ENCODE measurements at regions not wholly inside any gene's neighbourhood (a gene's known extent, or its start where the extent isn't known, plus 50 kb on each side); places are given as distances from the start of the nearest gene placed in this dataset.

DNA sequence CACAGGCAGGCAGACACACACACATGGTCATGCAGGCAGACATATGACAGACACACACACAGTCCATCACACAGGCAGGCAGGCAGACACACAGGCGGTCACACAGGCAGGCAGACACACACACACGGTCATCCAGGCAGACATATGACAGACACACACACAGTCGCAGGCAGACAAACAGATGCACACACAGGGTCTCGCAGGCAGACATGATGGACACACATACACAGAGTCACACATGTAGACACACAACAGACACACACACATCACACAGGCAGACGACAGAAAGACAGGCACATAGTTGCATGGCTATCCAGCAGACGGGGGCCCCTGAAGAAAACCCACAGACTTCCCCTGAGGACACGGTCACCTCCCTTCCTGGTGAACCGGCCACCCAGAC is 135.4 kb downstream of the NCOR2 start:
- TF ChIP-seq SIN3A (IDR thresholded peaks at IDR 0.05; ENCODE audit: borderline replicate concordance, insufficient read depth, low read depth, low read length) (no peak), POLR2AphosphoS5 (IDR thresholded peaks at IDR 0.05; ENCODE audit: low read depth, low read length) (no peak)
- TF ChIP-seq, protein P1, sequence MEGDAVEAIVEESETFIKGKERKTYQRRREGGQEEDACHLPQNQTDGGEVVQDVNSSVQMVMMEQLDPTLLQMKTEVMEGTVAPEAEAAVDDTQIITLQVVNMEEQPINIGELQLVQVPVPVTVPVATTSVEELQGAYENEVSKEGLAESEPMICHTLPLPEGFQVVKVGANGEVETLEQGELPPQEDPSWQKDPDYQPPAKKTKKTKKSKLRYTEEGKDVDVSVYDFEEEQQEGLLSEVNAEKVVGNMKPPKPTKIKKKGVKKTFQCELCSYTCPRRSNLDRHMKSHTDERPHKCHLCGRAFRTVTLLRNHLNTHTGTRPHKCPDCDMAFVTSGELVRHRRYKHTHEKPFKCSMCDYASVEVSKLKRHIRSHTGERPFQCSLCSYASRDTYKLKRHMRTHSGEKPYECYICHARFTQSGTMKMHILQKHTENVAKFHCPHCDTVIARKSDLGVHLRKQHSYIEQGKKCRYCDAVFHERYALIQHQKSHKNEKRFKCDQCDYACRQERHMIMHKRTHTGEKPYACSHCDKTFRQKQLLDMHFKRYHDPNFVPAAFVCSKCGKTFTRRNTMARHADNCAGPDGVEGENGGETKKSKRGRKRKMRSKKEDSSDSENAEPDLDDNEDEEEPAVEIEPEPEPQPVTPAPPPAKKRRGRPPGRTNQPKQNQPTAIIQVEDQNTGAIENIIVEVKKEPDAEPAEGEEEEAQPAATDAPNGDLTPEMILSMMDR (IDR thresholded peaks at IDR 0.05), result no peak
- TF ChIP-seq, protein P2, sequence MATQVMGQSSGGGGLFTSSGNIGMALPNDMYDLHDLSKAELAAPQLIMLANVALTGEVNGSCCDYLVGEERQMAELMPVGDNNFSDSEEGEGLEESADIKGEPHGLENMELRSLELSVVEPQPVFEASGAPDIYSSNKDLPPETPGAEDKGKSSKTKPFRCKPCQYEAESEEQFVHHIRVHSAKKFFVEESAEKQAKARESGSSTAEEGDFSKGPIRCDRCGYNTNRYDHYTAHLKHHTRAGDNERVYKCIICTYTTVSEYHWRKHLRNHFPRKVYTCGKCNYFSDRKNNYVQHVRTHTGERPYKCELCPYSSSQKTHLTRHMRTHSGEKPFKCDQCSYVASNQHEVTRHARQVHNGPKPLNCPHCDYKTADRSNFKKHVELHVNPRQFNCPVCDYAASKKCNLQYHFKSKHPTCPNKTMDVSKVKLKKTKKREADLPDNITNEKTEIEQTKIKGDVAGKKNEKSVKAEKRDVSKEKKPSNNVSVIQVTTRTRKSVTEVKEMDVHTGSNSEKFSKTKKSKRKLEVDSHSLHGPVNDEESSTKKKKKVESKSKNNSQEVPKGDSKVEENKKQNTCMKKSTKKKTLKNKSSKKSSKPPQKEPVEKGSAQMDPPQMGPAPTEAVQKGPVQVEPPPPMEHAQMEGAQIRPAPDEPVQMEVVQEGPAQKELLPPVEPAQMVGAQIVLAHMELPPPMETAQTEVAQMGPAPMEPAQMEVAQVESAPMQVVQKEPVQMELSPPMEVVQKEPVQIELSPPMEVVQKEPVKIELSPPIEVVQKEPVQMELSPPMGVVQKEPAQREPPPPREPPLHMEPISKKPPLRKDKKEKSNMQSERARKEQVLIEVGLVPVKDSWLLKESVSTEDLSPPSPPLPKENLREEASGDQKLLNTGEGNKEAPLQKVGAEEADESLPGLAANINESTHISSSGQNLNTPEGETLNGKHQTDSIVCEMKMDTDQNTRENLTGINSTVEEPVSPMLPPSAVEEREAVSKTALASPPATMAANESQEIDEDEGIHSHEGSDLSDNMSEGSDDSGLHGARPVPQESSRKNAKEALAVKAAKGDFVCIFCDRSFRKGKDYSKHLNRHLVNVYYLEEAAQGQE (IDR thresholded peaks at IDR 0.05; ENCODE audit: insufficient read depth in 1 of 2, low read depth in 2 of 2, low read length in 1 of 2), result no peak

All from Panc1 (cell line).